ENCODE measurements at regions not wholly inside any gene's neighbourhood (a gene's known extent, or its start where the extent isn't known, plus 50 kb on each side); places are given as distances from the start of the nearest gene placed in this dataset.

GRCh38 chr6:11296449-11297375 lies 64.2 kb upstream of the NEDD9 start:
- DNase-seq (ENCODE audit: extremely low read depth in 1 of 11, low read depth in 9 of 11, low spot score in 4 of 11), result no peak

DNA sequence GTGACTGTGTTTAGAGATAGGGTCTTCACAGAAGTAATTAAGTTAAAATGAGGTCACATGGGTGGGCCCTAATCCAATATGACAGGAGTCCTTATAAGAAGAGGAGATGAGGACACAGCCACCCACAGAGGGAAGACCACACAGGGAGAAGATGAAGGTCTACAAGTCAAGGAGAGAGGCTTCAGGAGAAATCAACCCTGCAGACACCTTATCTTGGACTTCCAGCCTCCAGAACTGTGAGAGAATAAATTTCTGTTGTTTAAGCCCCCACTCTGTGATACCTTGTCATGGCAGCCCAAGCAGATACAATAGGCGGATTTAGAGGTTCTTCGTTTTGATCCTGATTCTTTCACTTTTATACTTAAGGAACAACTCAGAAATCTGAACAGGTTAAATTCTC lies 63.5 kb upstream of the NEDD9 start:
- no peak for DNase-seq (ENCODE audit: extremely low read depth in 1 of 11, low read depth in 9 of 11, low spot score in 4 of 11)

GRCh38 chr6:11294228-11294627 lies 61.8 kb upstream of the NEDD9 start:
- DNase-seq (ENCODE audit: extremely low read depth in 1 of 11, low read depth in 9 of 11, low spot score in 4 of 11), result no peak

GRCh38 chr6:11292594-11293236 lies 60.2 kb upstream of the NEDD9 start:
- no peak for DNase-seq (ENCODE audit: extremely low read depth in 1 of 11, low read depth in 9 of 11, low spot score in 4 of 11)

GRCh38 chr6:11292091-11292490 lies 59.6 kb upstream of the NEDD9 start:
- DNase-seq (ENCODE audit: extremely low read depth in 1 of 11, low read depth in 9 of 11, low spot score in 4 of 11), result no peak

GRCh38 chr6:11291582-11291981 lies 59.1 kb upstream of the NEDD9 start:
- DNase-seq (ENCODE audit: extremely low read depth in 1 of 11, low read depth in 9 of 11, low spot score in 4 of 11), result no peak

DNA sequence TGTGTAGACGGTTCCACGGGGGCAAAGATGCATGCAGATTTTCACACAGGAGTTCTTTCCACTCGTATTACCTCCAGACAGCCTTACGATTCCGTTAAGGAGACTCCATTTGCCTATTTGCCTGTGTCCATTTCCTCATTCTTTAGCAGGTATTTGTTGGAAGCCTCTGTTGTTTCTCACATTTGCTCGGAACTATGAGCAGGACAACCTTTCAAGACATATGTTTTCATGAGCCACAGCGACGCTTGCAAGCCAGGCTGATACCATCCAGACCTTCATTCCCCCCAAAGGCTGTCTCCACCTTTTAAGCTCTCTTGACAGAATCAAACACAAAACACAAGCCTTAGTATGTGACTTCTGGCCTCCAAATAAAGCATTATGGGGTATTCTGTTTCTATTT lies 57.6 kb upstream of the NEDD9 start:
- no peak for DNase-seq (ENCODE audit: extremely low read depth in 1 of 11, low read depth in 9 of 11, low spot score in 4 of 11)

DNA sequence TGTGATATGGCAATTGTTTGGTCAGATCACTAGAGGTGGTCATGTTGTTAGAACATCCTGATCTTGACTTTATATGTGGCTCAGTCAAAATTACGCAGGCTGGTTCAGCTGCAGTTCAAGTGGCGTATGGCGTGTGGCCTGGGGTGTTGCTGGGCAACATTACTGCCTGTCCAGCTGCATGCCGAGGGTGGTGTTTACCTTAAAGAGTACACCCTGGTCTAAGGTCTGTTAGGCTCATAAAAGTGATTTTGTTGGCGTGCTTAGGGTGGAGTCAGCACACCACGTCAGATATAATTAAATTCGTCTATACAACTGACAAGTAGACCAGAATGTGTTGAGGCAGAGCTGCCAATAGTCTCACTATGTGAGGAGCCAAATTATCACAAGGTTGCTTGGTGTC lies 55.6 kb upstream of the NEDD9 start:
- no peak for DNase-seq (ENCODE audit: extremely low read depth in 1 of 11, low read depth in 9 of 11, low spot score in 4 of 11)

DNA sequence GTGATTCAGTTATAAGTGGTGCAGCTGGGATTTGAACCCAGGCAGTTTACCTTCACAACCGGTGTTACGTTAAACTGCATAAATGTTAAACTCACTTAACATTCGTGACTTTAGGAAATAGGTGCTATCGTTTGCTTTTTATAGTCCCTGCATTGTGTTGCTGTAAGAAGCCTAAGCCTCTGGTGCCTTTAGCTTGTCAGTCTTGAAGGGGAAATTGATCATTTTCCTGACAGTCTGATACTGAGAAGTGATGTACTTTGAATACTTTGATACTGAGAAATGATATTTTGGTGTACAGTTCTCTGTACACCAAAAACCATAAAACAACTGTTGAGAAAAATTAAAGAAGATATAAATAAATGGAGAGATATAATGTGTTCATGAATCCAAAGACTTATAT lies 52.5 kb upstream of the NEDD9 start:
- no peak for DNase-seq (ENCODE audit: extremely low read depth in 1 of 11, low read depth in 9 of 11, low spot score in 4 of 11)

DNA sequence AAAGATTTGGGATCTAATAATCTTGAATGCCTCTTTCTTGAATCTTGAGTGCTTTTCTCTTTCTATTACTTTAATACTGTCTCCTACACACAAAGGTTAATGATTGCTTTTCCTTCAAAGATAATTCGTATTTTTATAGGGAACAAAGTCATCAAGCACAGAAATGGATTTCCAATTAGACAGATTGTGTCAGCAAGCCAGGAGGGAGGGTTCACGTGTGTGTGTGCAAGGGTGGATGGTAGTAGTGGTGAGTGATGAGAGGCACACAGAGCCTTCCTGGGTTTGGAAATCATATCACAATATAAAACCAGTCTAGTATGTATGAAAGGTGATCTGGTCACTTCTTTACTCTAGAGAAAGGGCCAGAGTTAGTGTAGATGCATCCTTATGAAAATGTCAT lies 51.2 kb upstream of the NEDD9 start:
- DNase-seq (ENCODE audit: extremely low read depth in 1 of 11, low read depth in 9 of 11, low spot score in 4 of 11), result no peak

DNA sequence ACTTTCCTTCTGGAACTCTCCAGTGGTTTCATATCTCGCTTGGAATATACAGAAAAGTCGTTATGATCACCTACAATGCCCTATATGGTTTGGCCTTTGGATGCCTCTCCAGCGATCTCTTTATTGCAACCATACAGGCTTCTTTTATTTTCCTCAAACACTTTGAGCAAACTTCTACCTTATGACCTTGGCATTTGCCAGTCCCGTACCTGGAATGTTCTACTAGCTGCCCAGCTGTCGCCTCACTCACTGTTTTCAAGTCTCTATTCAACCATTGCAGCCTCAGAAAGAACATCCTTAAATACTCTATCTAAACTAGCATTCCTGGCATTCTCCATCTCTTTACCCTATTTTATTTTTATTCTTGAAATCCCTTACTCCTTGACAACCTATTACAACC lies 50.4 kb upstream of the NEDD9 start:
- DNase-seq (ENCODE audit: extremely low read depth in 1 of 11, low read depth in 9 of 11, low spot score in 4 of 11), result no peak
